ENCODE measurements at regions not wholly inside any gene's neighbourhood (a gene's known extent, or its start where the extent isn't known, plus 50 kb on each side); places are given as distances from the start of the nearest gene placed in this dataset.
A peak's percentile ranks its signal among the peaks of the same experiment; 100 is the strongest.

- TF ChIP-seq CTCF (conservative IDR thresholded peaks at IDR 0.05; ENCODE audit: low read depth in 2 of 2) (no peak), ZNF331 (CRISPR knock-in tag; IDR thresholded peaks at IDR 0.05; ENCODE audit: low read depth) (no peak), REST (IDR thresholded peaks at IDR 0.05; ENCODE audit: unreplicated experiment) (no peak), EZH2phosphoT487 (IDR thresholded peaks at IDR 0.05; ENCODE audit: unreplicated experiment) (no peak), ETS1 (IDR thresholded peaks at IDR 0.05) (no peak), POLR2AphosphoS5 (IDR thresholded peaks at IDR 0.05; ENCODE audit: low read depth) (no peak), EZH2 (IDR thresholded peaks at IDR 0.05; ENCODE audit: low read depth, unreplicated experiment) (no peak), CREB1 (CRISPR knock-in tag; IDR thresholded peaks at IDR 0.05; ENCODE audit: low read depth) (no peak), STAT1 (IDR thresholded peaks at IDR 0.05; ENCODE audit: unreplicated experiment) (no peak)
These were observed 173.7 kb downstream of the NR4A2 start (continued) for GRCh38 chr2:156158808-156159207.

- H3K27me3 Mint-ChIP-seq (ENCODE audit: insufficient read depth, low read depth, poor library complexity), result no peaks in the 10 kb centered on the region
- ATAC-seq (peak; percentile 69), DNase-seq (ENCODE audit: low spot score) (peak; percentile 17)
- no peaks in the 10 kb centered on the region for H3K36me3 Mint-ChIP-seq (ENCODE audit: low read depth)
- H3K4me3 ChIP-seq, result no peak overlapping the region
- no peak overlapping the region for H3K4me3 Mint-ChIP-seq
- no peaks in the 10 kb centered on the region for H3K36me3 ChIP-seq (ENCODE audit: insufficient read depth)
- peak overlapping the region; percentile 44 for H3K4me2 ChIP-seq
- H3K27me3 ChIP-seq (ENCODE audit: insufficient read depth), result no peaks in the 10 kb centered on the region
- peaks cover 60% of the 10 kb centered on the region for H3K4me1 ChIP-seq (ENCODE audit: insufficient read depth)
- no peak overlapping the region for H2AFZ ChIP-seq
- no peaks in the 10 kb centered on the region for H3K9me2 ChIP-seq (ENCODE audit: insufficient read depth)
- no peaks in the 10 kb centered on the region for H3K9me3 Mint-ChIP-seq
- H3F3A ChIP-seq (replicated peaks; ENCODE audit: low read depth), result no peaks in the 10 kb centered on the region
- H3K79me2 ChIP-seq (replicated peaks; ENCODE audit: insufficient read depth), result no peaks in the 10 kb centered on the region
- H4K20me1 ChIP-seq (replicated peaks; ENCODE audit: insufficient read depth), result no peaks in the 10 kb centered on the region
- H3K27ac ChIP-seq (ENCODE audit: low read depth), result no peak overlapping the region
- H3K4me1 Mint-ChIP-seq, result peaks cover 45% of the 10 kb centered on the region
- H3K27ac Mint-ChIP-seq, result peak overlapping the region; percentile 58; the same call in 1 of the 2 replicates
- no peak for TF ChIP-seq EZH2phosphoT487 (IDR thresholded peaks at IDR 0.05; ENCODE audit: unreplicated experiment)
- no peak for TF ChIP-seq ZNF462 (CRISPR knock-in tag; IDR thresholded peaks at IDR 0.05)
- TF ChIP-seq EZH2 (IDR thresholded peaks at IDR 0.05; ENCODE audit: low read depth, unreplicated experiment), result no peak
- no peak for TF ChIP-seq ZNF331 (CRISPR knock-in tag; IDR thresholded peaks at IDR 0.05; ENCODE audit: low read depth)
- TF ChIP-seq ETS1 (IDR thresholded peaks at IDR 0.05), result no peak
These were observed 174.9 kb downstream of the NR4A2 start for GRCh38 chr2:156157670-156158069.

All from GM23338 (cell line).